Medulla oblongata (tissue), 1 donor: ENCODE measurements at regions not wholly inside any gene's neighbourhood (a gene's known extent, or its start where the extent isn't known, plus 50 kb on each side); places are given as distances from the start of the nearest gene placed in this dataset.
"Not testable (repeated sequence)": the region's sequence is repeated elsewhere in the genome, so short reads cannot be mapped to it uniquely, and the experiment has no call there.

Experiments used
- DNase-seq: peaks from one replicate; pipeline ENCODE4 v3.0.0-alpha.2; 2015; ENCODE audit errors: extremely low spot score

DNA sequence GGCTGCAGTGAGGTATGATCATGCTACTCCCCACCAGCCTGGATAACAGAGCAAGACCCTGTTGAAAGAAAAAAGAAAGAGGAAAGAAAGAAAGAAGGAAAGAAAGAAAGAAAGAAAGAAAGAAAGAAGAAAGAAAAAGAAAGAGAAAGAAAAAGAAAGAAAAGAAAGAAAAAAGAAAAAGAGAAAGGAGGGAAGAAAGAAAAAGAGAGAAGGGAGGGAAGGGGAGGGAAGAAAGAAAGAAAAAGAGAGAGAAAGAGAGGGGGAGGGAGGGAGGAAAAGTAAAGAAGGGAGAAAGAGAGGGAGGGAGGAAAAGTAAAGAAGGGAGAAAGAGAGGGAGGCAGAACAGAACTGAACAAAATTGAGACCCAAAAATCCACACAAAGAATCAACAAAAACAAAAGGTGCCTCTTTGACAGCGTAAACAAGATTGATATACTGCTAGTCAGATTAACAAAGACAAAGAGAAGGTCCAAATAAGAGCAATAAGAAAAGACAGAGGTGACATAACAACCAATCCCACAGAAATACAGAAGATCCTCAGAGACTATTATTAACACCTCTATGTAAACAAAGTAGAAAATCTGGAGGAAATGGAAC lies 293.9 kb upstream of the AMIGO2 start:
- no peak for DNase-seq

DNA sequence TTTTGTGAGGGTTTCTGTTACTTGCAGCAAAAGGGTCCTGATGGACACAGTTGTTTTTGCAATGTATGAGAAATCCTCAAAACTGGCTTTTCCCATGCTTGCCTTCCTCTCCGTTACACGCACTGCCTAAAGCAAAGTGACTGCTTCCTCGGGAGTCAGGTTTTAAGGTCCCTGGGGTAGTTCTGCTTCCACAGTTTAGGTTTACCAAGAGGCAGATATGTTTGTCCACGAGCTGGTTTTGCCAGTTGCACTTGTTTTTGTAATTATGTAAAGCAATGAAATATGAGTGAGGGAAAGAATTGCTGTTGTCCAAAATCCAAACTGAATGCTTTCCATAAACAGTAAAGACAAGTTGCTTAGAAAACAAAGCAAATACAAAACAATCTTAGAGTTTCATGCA lies 290.7 kb upstream of the AMIGO2 start:
- DNase-seq: no peak

DNA sequence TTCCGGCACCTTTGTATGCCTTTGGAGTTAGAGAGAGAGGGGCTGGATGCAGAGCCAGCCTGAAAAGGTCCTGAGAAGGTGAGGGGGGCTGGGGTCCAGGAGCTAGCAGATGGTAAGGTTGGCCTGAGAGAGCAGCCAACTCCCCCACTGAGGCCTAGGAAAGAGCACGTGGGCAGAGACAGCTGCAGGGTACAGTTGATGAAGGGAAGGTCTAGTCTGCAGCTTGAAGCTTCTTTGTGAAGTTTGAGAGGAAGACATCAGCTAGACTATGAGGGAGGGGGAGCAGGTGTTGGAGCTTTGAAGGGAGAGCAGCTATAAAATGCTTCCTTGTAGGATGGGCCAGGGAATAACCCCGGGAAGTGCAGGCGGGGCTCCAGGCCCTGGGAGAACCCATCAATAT lies 289.3 kb upstream of the AMIGO2 start:
- DNase-seq: no peak

DNA sequence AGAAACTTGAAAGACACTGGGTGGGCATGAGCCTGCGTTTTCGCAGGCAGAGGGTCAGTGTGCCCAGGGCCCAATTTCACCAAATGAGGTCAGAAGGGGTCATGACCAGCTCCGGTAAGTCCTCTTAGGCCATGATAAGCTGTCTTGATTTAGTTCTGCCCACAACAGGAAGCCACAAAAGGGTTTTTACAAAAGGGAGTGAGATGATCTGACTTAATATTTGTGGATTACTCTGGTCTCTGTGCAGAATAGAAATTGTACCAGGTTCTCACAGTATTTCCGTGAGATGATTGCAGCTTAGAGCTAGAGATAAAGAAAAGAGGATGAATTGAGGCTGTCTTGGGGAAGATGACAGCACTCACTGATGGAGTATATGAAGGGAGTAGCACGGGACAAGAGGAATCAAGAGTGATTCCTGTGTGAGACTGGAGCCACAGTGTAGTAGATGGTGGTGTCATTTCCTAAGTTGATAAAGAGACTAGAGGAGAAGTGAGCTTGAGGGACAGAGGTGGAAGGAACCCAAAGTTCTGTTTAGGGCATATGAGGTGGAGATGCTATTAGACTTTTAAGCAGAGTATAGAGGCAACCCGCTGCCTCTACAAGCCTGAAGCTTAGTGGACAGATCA lies 288.3 kb upstream of the AMIGO2 start:
- DNase-seq: no peak

DNA sequence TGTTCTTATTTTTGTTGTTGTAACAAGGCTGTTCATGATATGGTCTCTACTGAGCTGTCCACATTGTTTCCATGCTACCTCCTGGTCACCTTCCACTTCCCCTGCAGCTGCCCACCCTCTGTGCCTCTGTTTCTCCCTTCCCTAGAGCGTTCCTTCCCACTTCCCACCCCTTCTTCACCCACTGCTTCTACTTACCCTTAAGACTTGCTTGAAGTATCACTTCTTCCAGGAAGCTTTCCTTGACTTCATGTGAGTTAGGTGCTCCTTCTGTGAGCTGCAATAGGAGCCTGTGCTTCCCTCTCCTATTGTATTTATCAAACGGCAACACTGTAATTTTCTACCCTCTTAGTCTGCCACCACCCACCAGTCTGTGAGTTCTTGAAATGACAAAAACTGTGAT lies 286.8 kb upstream of the AMIGO2 start:
- DNase-seq: no peak

DNA sequence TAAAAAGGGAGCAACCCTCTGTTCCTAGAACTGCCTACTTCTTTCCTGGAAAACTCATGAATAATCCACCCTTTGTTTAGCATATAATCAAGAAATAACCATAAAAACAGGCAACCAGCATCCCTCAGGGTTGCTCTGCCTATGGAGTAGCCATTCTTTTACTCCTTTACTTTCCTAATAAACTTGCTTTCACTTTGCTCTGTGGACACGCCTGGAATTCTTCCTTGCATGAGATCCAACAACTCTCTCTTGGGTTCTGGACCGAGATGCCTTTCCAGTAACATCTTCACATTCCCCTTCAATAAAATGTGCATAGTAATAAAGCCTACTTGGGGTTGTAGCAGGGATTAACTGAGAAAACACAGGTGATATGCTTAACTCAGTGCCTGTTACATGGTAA lies 286.4 kb upstream of the AMIGO2 start:
- DNase-seq: no peak

DNA sequence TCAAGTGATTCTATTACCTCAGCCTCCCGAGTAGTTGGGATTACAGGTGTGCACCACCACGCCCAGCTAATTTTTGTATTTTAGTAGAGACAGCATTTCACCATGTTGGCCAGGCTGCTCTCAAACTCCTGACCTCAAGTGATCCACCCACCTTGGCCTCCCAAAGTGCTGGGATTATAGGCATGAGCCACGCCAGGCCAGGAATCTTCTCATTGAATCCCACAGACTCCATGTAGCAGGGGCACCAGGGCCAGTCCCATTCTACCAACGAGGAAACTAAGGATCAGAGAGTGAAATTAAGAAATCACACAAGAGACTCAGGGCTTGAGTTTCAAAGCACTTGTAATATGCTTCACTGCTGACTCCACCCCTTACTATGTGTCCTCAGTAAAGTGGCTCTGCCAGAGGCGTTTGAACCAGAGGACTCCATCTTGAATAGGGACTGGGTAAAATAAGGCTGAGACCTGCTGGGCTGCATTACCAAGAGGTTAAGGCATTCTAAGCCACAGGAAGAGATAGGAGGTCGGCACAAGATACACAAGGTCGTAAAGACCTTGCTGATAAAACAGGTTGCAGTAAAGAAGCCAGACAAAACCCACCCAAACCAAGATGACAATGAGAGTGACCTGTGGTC lies 285.8 kb upstream of the AMIGO2 start:
- not testable (repeated sequence) for DNase-seq

DNA sequence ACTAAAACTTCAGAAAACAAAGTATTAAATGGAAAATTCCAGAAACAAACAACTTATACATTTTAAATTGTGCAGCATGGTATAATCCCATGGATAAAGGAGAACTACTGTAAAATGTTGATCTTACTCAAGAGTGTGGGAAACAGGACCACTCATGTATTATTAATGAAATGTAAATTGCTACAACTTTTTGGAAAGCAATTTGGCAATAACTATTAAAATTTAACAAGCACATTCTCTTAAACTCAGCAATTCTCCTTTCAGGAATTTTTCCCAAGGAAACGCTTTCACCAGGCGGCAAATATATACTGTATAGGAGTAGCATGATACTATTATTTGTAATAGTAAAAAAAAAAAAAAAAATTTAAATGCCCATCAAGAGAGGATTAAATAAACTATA lies 284.5 kb upstream of the AMIGO2 start:
- no peak for DNase-seq

DNA sequence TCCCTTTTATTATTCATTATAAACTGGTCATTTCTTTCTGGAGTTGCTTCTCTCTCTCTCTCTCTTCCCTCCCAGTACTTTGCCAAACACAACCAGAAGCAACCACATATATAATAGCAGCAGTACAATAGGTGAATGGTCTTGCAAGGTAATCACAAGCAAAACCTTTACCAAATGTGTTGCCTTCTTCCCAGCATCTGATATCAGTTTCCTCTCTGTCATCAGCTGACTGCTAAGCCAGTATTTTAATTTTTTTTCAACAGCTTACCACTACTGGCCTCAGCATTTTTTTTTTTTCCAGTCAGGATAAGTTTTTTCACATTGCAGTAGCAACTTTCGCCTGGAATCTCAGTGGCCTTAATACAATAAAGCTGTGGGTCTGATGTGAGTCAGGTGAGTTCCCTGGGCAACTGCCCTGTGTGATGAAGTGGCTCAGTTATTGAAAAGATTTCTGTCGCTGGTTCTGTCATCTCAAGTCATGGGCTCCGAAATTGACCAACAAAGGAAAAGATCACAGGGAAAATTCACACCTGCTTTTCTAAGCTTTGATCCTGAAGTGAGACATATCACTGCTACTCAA lies 282.5 kb upstream of the AMIGO2 start:
- no peak for DNase-seq

DNA sequence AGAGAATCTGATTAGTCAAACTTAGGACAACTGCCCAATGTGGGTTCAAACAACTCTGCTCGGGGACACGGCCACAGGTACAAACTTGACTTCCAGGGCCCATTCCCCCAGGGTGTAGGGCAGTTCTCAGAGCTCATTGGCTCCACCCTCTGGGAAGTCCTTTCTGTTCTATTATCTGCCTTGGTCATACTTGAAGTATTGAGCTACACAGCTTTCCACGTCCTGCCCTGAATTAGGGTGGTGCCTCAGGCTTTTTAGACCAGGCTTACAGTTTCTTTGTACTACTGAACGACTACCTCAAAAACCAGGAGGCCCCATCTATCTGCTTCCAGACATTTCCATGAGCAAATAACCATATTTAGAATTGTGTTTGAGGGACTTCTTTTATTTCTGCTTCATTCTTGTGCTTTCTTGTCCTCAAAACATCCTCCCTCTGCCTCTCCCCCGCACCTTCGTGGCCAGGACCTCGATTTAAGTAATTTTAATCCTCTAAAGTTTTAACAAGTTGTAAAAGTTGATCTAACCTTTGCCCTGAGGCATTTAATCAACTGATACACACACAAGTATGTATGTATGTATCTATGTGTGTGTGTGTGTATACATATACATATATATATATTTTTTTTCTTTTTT lies 281.7 kb upstream of the AMIGO2 start:
- peak; percentile 65 for DNase-seq

DNA sequence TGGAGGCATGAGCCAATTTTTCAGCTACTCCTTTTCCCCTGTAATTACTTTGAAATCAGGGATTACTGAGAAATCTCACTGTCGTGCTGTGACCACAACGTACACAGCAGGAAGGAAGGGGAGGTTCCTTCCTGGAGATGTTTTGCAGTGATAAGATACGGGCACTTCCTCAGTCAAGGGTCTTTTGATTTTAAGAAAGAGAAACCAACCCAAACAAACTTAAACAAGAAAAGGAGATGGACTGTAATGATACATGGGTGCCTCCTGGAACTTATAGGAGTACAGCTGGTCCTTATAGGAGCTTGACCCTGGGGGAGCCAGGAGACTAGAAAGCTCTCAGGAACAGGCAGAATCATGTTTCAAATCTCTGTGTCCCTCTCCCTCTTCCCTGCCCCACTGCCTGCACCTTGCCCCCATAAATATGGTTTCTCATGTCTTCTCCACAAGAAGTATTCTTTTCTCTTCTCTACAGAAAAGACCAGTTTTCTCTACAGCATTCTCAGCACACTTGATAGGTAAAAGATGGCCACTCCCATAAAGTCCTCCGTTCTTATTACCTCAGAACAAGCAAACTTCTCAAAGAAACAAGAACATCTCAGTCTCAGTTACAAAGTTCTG lies 281.1 kb upstream of the AMIGO2 start:
- DNase-seq: peak; percentile 47

DNA sequence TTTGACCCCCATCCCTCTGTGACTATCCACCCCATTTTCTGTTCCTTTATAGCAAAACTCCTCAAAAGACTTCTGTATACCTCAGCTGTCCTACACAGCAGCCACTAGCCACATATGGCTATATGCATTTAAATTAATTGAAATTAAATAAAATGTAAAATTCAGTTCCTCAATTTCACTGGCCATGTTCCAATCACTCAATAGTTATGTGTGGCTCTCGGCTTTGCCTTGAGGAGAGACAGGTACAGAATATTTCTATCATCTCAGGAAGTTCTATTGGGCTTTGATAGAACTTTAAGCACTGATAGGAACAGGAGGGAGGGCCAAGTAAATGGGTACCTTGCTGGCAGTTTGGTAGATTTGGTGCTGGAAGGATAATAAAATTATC lies 280.3 kb upstream of the AMIGO2 start:
- no peak for DNase-seq

DNA sequence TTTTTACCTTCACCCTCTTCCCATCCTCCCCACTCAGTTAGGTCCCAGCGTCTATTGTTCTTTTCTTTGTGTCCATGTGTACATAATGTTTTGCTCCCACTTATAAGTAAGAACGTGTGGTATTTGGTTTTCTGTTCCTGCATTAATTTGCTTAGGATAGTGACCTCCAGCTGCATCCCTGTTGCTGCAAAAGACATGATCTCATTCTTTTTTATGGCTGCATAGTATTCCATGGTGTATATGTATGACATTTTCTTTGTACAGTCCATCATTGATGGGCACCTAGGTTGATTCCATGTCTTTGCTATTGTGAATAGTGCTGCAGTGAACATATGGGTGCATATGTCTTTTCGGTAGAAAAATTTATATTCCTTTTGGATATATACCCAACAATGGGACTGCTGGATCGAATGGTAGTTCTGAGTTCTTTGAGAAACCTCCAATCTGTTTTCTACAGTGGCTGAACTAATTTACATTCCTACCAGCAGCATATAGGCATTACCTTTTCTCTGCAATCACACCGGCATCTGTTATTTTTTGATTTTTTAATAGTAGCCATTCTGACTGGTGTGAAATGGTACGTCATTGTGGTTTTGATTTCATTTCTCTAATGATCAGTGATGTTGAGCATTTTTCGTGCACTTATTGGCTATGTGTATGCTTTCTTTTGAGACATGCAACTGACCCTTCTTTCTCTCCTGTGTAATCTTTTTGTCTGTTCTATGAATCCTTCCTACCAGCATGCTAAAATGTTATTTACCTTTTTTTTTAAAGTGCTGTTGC lies 279.7 kb upstream of the AMIGO2 start:
- DNase-seq: no peak

DNA sequence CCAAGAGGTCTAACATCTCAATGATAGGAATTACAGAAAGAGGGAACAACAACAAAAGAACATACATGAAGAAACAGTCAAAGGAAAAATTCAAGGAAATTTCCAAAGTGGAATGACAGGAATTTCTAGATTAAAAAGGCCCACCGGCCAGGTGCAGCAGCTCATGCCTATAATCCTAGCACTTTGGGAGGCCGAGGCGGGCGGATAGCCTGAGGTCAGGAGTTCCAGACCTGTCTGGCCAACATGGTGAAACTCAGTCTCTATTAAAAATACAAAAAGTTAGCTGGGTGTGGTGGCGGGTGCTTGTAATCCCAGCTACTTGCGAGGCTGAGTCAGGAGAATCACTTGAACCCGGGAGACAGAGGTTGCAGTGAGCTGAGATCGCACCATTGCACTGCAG lies 277.2 kb upstream of the AMIGO2 start:
- DNase-seq: not testable (repeated sequence)

DNA sequence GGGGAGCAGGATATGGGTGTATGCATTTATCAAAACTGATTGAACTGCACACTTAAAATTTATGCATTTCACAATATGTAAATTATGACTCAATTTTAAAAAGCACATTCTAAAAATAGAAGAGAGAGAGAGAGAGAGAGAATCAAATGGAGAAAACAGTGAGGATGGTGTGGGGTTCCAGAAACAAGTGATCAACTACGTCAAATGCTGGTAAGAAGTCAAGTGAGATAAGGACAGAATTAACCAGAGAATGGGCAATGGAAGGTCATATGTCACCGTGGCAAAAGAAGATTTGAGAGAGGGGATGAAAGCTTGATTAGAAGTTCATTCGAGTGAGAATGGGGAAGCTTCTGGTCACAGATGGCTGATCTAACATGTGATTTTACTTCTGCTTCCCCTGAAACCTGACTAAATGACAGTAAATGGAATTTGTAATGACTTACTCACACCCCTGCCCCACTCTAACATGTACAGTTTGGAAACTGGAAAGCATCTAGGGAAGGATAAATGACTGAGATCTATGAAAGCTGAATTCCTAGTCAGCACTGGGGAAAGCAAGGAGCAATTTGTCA lies 276.5 kb upstream of the AMIGO2 start:
- DNase-seq: peak; percentile 75

DNA sequence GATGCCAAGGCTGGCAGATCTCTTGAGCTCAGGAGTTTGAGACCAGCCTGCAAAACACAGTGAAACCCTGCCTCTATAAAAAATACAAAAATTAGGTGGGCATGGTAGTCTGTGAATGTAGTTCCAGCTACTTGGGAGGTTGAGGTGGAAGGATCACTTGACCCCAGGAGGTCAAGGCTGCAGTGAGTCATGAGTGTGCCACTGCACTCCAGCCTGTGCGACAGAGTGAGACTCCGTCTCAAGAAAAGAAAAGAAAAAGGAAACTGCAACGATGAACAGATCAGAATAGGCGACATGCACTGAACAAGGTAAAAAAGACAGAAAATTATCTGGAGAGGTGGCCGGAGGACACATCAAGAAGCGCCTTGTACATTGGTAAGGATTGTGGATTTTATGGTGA lies 273.7 kb upstream of the AMIGO2 start:
- DNase-seq: no peak

DNA sequence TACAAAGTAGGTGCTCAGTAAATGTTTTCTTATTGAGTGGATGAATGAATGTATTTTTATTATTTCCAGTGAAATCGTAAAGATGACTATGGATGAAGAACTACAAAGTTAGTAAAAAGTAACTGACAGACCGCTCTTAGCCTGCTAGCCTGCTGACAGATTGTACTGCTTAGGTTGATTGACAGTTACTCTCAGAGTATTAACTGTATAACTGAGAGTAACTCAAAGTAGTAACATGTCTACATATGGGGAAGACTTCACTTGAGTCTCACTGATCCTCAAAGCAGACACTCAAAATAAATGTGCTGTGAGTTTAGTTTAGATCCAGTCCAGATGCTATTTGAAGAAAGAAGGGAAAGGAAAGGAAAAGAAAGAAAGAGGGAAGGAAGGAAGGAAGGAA lies 272.3 kb upstream of the AMIGO2 start:
- DNase-seq: no peak

DNA sequence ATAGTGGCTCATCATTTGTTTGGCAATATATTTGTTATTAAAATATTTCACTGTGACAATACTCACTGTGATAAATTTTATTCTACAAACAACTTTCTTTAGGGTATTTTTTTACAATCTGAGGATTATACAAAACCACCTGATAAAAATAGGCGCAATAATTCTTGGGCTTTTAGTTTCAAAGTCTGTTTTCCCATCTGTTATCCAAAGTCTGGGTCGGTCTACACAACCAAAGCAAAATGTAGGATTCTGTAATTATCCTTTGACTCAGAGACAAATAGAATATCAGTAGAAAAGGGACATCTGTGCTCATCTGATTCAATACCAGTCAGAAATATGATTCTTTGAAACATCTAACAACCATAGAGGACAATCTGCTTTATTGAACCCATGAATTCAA lies 271.8 kb upstream of the AMIGO2 start:
- DNase-seq: no peak

DNA sequence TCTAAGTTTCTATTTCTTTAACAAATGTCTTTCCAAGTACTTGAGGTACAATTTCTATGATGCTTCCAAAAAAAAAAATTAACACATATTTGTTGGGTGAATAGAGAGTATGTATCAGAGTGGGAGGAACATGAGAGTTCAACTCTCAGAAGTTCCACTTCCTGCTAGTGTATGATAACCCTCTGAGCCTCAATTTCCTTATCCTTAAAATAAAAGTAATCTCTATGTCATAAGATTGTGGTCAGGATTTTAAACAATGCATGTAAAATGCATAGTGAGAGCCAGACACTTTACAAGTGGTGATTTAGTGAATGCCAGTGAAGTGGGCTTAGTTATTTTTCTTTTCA lies 270.3 kb upstream of the AMIGO2 start:
- DNase-seq: no peak

DNA sequence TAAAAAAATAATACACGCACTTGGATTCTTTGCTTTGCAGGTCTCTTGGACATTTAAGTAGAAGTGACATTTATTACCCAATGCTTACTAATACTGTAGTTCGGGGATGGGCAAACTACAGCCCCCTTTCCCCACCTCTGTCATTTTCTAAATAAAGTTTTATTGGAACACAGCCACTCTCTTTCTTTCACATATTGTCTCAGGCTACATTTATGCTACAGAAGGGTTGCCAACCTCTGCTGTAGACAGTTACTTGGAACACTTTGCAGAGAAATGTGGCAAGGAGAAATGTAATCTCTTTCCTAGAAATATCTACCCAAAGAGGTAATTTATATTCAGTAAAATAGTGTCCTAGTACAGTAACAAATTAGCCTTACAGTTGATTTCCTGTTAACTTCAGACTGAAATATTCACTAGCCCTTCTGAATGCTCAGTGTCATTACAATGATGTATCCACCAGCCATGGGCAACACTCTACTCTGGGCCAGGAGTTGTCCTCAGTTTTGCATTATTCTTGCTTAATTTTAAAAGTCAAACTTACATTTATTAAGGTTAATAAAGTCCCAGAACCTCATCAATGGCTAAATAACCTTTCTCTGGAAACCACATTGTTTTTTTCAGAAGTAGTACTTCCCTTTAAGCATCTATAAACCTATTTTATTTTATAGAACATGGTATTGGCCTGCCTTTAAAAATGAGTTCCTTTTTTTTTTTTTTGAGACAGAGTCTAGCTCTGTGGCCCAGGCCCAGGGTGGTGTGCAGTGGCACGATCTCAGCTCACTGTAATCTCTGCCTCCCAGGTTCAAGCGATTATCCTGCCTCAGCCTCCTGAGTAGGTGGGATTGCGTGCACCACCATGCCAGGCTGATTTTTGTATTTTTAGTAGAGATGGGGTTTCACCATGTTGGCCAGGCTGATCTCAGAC lies 269.6 kb upstream of the AMIGO2 start:
- DNase-seq: no peak
